Occipital lobe (tissue), 1 donor: ENCODE measurements at regions not wholly inside any gene's neighbourhood (a gene's known extent, or its start where the extent isn't known, plus 50 kb on each side); places are given as distances from the start of the nearest gene placed in this dataset.

Experiments used
- DNase-seq: peaks from one replicate; lab custom pipeline; 2025; lab: John Stamatoyannopoulos, UW

- no peak for DNase-seq
Measured at GRCh38 chr20:51097351-51098120, 74.6 kb upstream of the KCNG1 start.

GRCh38 chr20:51096582-51097267 is 73.8 kb upstream of the KCNG1 start:
- no peak for DNase-seq

- DNase-seq: no peak
Measured at GRCh38 chr20:51095633-51096521, 73.0 kb upstream of the KCNG1 start.

GRCh38 chr20:51094221-51094620 is 71.3 kb upstream of the KCNG1 start:
- DNase-seq: no peak

GRCh38 chr20:51093240-51093763 is 70.4 kb upstream of the KCNG1 start:
- DNase-seq: no peak

GRCh38 chr20:51092338-51092737 is 69.4 kb upstream of the KCNG1 start:
- no peak for DNase-seq

- no peak for DNase-seq
Measured at GRCh38 chr20:51091406-51092195, 68.7 kb upstream of the KCNG1 start.

- no peak for DNase-seq
Measured at GRCh38 chr20:51089840-51090239, 66.9 kb upstream of the KCNG1 start.

- no peak for DNase-seq
Measured at GRCh38 chr20:51089272-51089781, 66.4 kb upstream of the KCNG1 start.

GRCh38 chr20:51087266-51087665 is 64.4 kb upstream of the KCNG1 start:
- no peak for DNase-seq

- no peak for DNase-seq
Measured at GRCh38 chr20:51085769-51086168, 62.9 kb upstream of the KCNG1 start.

GRCh38 chr20:51084593-51085377 is 61.9 kb upstream of the KCNG1 start:
- DNase-seq: no peak

- no peak for DNase-seq
Measured at GRCh38 chr20:51083447-51083846, 60.5 kb upstream of the KCNG1 start.

GRCh38 chr20:51082988-51083387 is 60.1 kb upstream of the KCNG1 start:
- DNase-seq: no peak

- no peak for DNase-seq
Measured at GRCh38 chr20:51080516-51080915, 57.6 kb upstream of the KCNG1 start.

- DNase-seq: no peak
Measured at GRCh38 chr20:51079488-51079887, 56.6 kb upstream of the KCNG1 start.

- no peak for DNase-seq
Measured at GRCh38 chr20:51077686-51078060, 54.8 kb upstream of the KCNG1 start.

- no peak for DNase-seq
Measured at GRCh38 chr20:51076786-51077685, 54.1 kb upstream of the KCNG1 start.

- no peak for DNase-seq
Measured at GRCh38 chr20:51074062-51074461, 51.2 kb upstream of the KCNG1 start.
